Peyer's patch (tissue), 4 donors: ENCODE measurements at regions not wholly inside any gene's neighbourhood (a gene's known extent, or its start where the extent isn't known, plus 50 kb on each side); places are given as distances from the start of the nearest gene placed in this dataset.

Experiments
- CTCF ChIP-seq, 6 experiments: fragments of 450-650 bp in 4 of 6; fragments of 200-600 bp in 2 of 6; sonication (generic) in 1 of 6; IDR thresholded peaks; one replicate each; pipeline ENCODE4 v1.5.1; 2017 to 2019; ENCODE audit warnings: antibody characterized with exemption in 6 of 6, mild to moderate bottlenecking in 3 of 6, moderate library complexity in 1 of 6
- POLR2A ChIP-seq, 2 donors: fragments of 450-650 bp; IDR thresholded peaks; one replicate each; pipeline ENCODE4 v1.5.1; 2017; ENCODE audit warnings: antibody characterized with exemption in 2 of 2, mild to moderate bottlenecking in 2 of 2, moderate library complexity in 2 of 2

DNA sequence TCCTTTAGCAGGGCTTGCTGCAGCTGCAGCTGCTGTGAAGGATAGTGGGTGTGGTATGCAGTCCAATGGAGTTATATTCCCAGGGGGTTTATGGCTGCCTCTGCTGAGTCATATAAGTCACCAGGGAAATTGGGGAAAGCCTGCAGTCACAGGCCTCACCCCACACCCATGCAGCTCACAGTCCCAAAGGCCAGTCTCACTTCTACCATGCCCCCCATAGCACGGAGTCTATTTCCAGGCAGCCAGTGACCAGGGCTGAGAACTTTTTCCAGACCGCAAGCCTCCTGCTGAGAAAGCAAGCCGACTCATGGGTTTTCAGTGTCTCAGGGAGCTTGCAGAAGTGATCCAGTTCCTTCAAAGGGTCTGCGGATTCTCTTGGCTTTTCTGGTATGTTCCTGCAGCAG, 322.4 kb upstream of the CLEC14A start:
- TF ChIP-seq POLR2A (IDR thresholded peaks at IDR 0.05) (no peak), CTCF (IDR thresholded peaks at IDR 0.05) (no peak)
